Neutrophil (primary cell): ENCODE measurements at regions not wholly inside any gene's neighbourhood (a gene's known extent, or its start where the extent isn't known, plus 50 kb on each side); places are given as distances from the start of the nearest gene placed in this dataset.
"Not testable (repeated sequence)": the region's sequence is repeated elsewhere in the genome, so short reads cannot be mapped to it uniquely, and the experiment has no call there.

Source experiments
- H3K27ac ChIP-seq: fragments of 200-600 bp; sonication (generic); 2 replicates; pipeline ENCODE4 v1.5.1; 2016; ENCODE audit warnings: mild to moderate bottlenecking, moderate library complexity
- H3K27me3 ChIP-seq: fragments of 200-600 bp; sonication (generic); 2 replicates; pipeline ENCODE4 v1.6.0; 2016; ENCODE audit warnings: mild to moderate bottlenecking
- H3K36me3 ChIP-seq: fragments of 200-600 bp; sonication (generic); 2 replicates; pipeline ENCODE4 v1.5.1; 2017
- H3K4me1 ChIP-seq, 2 experiments: fragments of 200-600 bp in 1 of 2; sonication (generic) in 1 of 2; 1 replicate in 1 of 2; 2 replicates in 1 of 2; pipeline versions ENCODE4 v1.5.1 to v1.6.1; 2013 to 2016; ENCODE audit warnings: low read depth in 1 of 2, low read length in 1 of 2, mild to moderate bottlenecking in 1 of 2, moderate library complexity in 1 of 2; ENCODE audit not compliant: control insufficient read depth in 1 of 2, insufficient read depth in 1 of 2
- H3K4me3 ChIP-seq, 2 experiments: fragments of 200-600 bp in 1 of 2; sonication (generic) in 1 of 2; 1 replicate in 1 of 2; 2 replicates in 1 of 2; pipeline ENCODE4 v1.5.1; 2013 to 2016; ENCODE audit warnings: low read depth in 1 of 2, low read length in 1 of 2, mild to moderate bottlenecking in 1 of 2, moderate library complexity in 1 of 2
- H3K9me3 ChIP-seq: fragments of 200-600 bp; sonication (generic); 2 replicates; pipeline ENCODE4 v1.5.1; 2016
- CTCF ChIP-seq: fragments of 200-600 bp; sonication (generic); IDR thresholded peaks from 2 replicates; pipeline ENCODE4 v1.5.1; 2016; ENCODE audit warnings: antibody characterized with exemption

GRCh38 chr3:22835041-22835440 lies 368.1 kb upstream of the UBE2E2 start:
- no peaks in the 10 kb centered on the region for H3K4me1 ChIP-seq
- TF ChIP-seq CTCF, result no peak
- no peak overlapping the region for H3K4me3 ChIP-seq
- no peaks in the 10 kb centered on the region for H3K27me3 ChIP-seq
- no peak overlapping the region for H3K27ac ChIP-seq
- H3K9me3 ChIP-seq, result no peaks in the 10 kb centered on the region
- no peaks in the 10 kb centered on the region for H3K36me3 ChIP-seq

DNA sequence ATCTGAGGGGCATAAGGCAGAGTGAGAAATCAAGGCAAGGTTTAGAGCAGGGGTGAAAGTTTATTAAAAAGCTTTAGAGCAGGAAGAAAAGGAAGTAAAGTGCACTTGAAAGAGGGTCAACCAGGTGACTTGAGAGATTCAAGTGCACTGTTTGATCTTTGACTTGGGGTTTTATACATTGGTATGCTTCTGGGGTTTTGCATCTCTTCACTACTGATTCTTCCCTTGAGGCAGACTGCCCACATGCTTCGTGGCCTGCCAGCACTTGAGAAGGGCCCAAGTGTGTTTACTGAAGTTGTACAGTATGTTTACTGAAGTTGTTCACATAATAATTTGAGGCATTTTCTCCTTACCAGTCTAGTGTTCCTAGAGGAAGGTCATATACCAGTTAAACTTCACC lies 367.0 kb upstream of the UBE2E2 start:
- no peak overlapping the region for H3K27ac ChIP-seq
- no peaks in the 10 kb centered on the region for H3K9me3 ChIP-seq
- no peak for TF ChIP-seq CTCF
- H3K36me3 ChIP-seq, result no peaks in the 10 kb centered on the region
- H3K27me3 ChIP-seq, result no peaks in the 10 kb centered on the region
- H3K4me1 ChIP-seq, result no peaks in the 10 kb centered on the region
- no peak overlapping the region for H3K4me3 ChIP-seq

DNA sequence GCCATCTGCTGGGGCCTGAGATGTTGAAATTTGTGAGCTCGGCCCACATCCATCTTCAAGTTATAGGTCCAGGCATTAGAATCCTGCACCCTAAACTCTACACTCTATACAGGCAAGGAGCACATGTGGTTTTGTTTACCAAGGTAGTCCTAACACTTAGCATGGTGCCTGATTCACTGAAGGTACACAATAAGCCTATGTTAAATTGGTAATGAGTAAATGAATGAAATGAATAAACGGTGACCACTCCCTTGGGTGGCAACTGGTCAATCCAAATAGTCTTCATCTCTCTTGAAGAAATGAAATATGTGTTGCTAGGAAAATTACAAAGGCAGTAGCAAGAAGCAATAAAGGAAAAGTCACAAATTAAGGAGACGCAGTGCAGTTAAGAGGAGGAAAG lies 359.3 kb upstream of the UBE2E2 start:
- Histone ChIP-seq H3K9me3 (no peaks in the 10 kb centered on the region), H3K36me3 (no peaks in the 10 kb centered on the region), H3K4me1 (no peaks in the 10 kb centered on the region), H3K27me3 (no peaks in the 10 kb centered on the region), H3K27ac (no peak overlapping the region), H3K4me3 (no peak overlapping the region)
- no peak for TF ChIP-seq CTCF

DNA sequence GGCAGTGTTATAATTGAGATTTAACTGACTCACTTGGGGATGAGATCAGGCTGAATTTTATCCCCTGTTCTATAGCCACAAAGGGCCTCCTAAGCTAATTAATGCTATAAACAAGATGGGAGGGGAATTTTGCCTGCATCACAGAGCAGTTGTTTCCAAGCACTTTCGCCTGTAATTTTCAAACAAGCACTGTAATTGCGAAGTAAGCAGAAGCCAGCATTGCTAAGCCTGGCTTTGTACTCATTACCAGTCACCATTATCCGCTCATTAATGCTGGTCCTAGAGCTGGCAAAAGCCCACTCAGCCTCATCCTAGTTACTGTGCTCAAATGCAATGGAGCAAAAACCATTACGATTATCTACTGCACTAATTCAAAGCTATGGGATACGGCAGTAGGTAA lies 356.6 kb upstream of the UBE2E2 start:
- Histone ChIP-seq H3K27ac (no peak overlapping the region), H3K4me3 (no peak overlapping the region), H3K36me3 (no peaks in the 10 kb centered on the region), H3K4me1 (no peaks in the 10 kb centered on the region), H3K27me3 (no peaks in the 10 kb centered on the region), H3K9me3 (no peaks in the 10 kb centered on the region)
- TF ChIP-seq CTCF, result no peak

DNA sequence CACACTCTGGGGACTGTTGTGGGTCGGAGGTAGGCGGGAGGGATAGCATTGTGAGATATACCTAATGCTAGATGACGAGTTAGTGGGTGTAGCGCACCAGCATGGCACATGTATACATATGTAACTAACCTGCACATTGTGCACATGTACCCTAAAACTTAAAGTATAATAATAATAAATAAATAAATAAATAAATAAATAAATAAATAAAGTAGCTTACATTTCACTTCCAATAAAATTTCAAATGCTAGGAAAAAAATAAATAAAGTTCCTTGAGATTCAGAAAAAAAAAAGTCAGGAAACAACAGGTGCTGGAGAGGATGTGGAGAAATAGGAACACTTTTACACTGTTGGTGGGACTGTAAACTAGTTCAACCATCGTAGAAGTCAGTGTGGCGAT lies 353.5 kb upstream of the UBE2E2 start:
- H3K36me3 ChIP-seq, H3K4me3 ChIP-seq, H3K9me3 ChIP-seq, H3K27ac ChIP-seq, H3K4me1 ChIP-seq, H3K27me3 ChIP-seq: not testable (repeated sequence)

- H3K9me3 ChIP-seq, result no peaks in the 10 kb centered on the region
- H3K36me3 ChIP-seq, result no peaks in the 10 kb centered on the region
- TF ChIP-seq CTCF, result no peak
- H3K4me1 ChIP-seq, result no peaks in the 10 kb centered on the region
- no peak overlapping the region for H3K4me3 ChIP-seq
- no peak overlapping the region for H3K27ac ChIP-seq
- no peaks in the 10 kb centered on the region for H3K27me3 ChIP-seq
Observed at GRCh38 chr3:22856811-22857210, 346.3 kb upstream of the UBE2E2 start.
